IMR-90 (cell line): ENCODE measurements at regions not wholly inside any gene's neighbourhood (a gene's known extent, or its start where the extent isn't known, plus 50 kb on each side); places are given as distances from the start of the nearest gene placed in this dataset.

ENCODE experiments used
- ATAC-seq: fragments of 200-7000 bp; cut with Tn5 transposase; 2 replicates; pipeline ENCODE4 v1.9.1; 2020; ENCODE audit warnings: low read depth, mild to moderate bottlenecking, moderate library complexity
- BruUV-seq: library from RNA; stranded (reverse); fragments of 400-500 nt; replicated peaks from 2 replicates; lab custom pipeline; 2021; lab: Mats Ljungman, UMichigan
- CTCF ChIA-PET: fragments of 300-600 bp; formaldehyde crosslinking; extraction: SDS; loops from one replicate; lab custom pipeline; 2021; ENCODE audit warnings: antibody characterized with exemption; lab: Yijun Ruan, JAX
- POLR2A ChIA-PET: fragments of 300-600 bp; sonication (Branson Sonifier 250); formaldehyde crosslinking; loops from one replicate; lab custom pipeline; 2022; ENCODE audit warnings: antibody characterized with exemption; ENCODE audit not compliant: unreplicated experiment; lab: Charles Lee
- DNase-seq: peaks from one replicate; pipeline ENCODE4 v3.0.0; 2013
- H2AFZ ChIP-seq: replicated peaks from 2 replicates; pipeline ENCODE3; 2013; ENCODE audit warnings: low read length, mild to moderate bottlenecking; ENCODE audit not compliant: poor library complexity
- H2AK5ac ChIP-seq: 2 replicates; pipeline ENCODE4 v1.6.1; 2013; ENCODE audit warnings: low read depth, low read length, inconsistent platforms
- H2AK9ac ChIP-seq: replicated peaks from 2 replicates; pipeline ENCODE3; 2013; ENCODE audit warnings: mild to moderate bottlenecking, low read depth, low read length, moderate library complexity; ENCODE audit not compliant: poor library complexity
- H2BK120ac ChIP-seq: 2 replicates; pipeline ENCODE4 v1.6.1; 2013; ENCODE audit warnings: low read depth, low read length, inconsistent platforms
- H2BK15ac ChIP-seq: 3 replicates; pipeline ENCODE4 v1.6.1; 2013; ENCODE audit warnings: low read depth, low read length, inconsistent platforms
- H2BK20ac ChIP-seq: 2 replicates; pipeline ENCODE4 v1.6.1; 2013; ENCODE audit warnings: low read depth, mild to moderate bottlenecking, inconsistent platforms, low read length, moderate library complexity
- H2BK5ac ChIP-seq: 2 replicates; pipeline ENCODE4 v1.6.1; 2013; ENCODE audit warnings: mild to moderate bottlenecking, low read depth, low read length, inconsistent platforms; ENCODE audit not compliant: poor library complexity, severe bottlenecking
- H3K14ac ChIP-seq: replicated peaks from 2 replicates; pipeline ENCODE4 v1.6.1; 2013; ENCODE audit warnings: low read depth, low read length, inconsistent platforms
- H3K18ac ChIP-seq: 2 replicates; pipeline ENCODE4 v1.6.1; 2013; ENCODE audit warnings: low read depth, low read length, control low read depth
- H3K23ac ChIP-seq: 2 replicates; pipeline ENCODE4 v1.6.1; 2013; ENCODE audit warnings: low read depth, low read length, inconsistent platforms
- H3K27ac ChIP-seq: 2 replicates; pipeline ENCODE4 v1.5.1; 2013; ENCODE audit warnings: mild to moderate bottlenecking, control low read depth, low read length; ENCODE audit not compliant: insufficient read depth
- H3K27me3 ChIP-seq: 2 replicates; pipeline ENCODE4 v1.6.1; 2013; ENCODE audit warnings: low read length; ENCODE audit not compliant: control insufficient read depth, insufficient read depth
- H3K36me3 ChIP-seq: 2 replicates; pipeline ENCODE4 v1.6.1; 2013; ENCODE audit warnings: low read length, mixed read lengths; ENCODE audit not compliant: control insufficient read depth, insufficient read depth
- H3K4ac ChIP-seq: 2 replicates; pipeline ENCODE4 v1.6.1; 2013; ENCODE audit warnings: low read depth, low read length, inconsistent platforms
- H3K4me1 ChIP-seq: 2 replicates; pipeline ENCODE4 v1.6.1; 2013; ENCODE audit warnings: low read length, mixed read lengths; ENCODE audit not compliant: control insufficient read depth, insufficient read depth
- H3K4me2 ChIP-seq: 2 replicates; pipeline ENCODE4 v1.6.1; 2013; ENCODE audit warnings: low read depth, mild to moderate bottlenecking, control low read depth, low read length, moderate library complexity
- H3K4me3 ChIP-seq: 2 replicates; pipeline ENCODE4 v1.5.1; 2013; ENCODE audit warnings: low read depth, mild to moderate bottlenecking, control low read depth, low read length, moderate library complexity; ENCODE audit not compliant: insufficient read depth
- H3K56ac ChIP-seq: 2 replicates; pipeline ENCODE4 v1.6.1; 2013; ENCODE audit warnings: low read length, inconsistent platforms; ENCODE audit not compliant: insufficient read depth; ENCODE audit errors: extremely low read depth
- H3K79me1 ChIP-seq, 2 experiments: 2 replicates each; pipeline ENCODE4 v1.6.1; 2013; ENCODE audit warnings: low read length in 2 of 2, inconsistent platforms in 1 of 2, low read depth in 1 of 2
- H3K9ac ChIP-seq: 2 replicates; pipeline ENCODE4 v1.6.1; 2013; ENCODE audit warnings: low read depth, low read length, control low read depth
- H3K9me1 ChIP-seq: 2 replicates; pipeline ENCODE4 v1.6.1; 2013; ENCODE audit warnings: low read length, inconsistent platforms; ENCODE audit not compliant: insufficient read depth
- H3K9me3 ChIP-seq: 2 replicates; pipeline ENCODE4 v1.6.1; 2013; ENCODE audit warnings: low read length; ENCODE audit not compliant: control insufficient read depth, insufficient read depth
- H4K20me1 ChIP-seq: 2 replicates; pipeline ENCODE4 v1.6.1; 2013; ENCODE audit warnings: low read length, inconsistent platforms; ENCODE audit not compliant: insufficient read depth
- H4K5ac ChIP-seq: 2 replicates; pipeline ENCODE4 v1.6.1; 2013; ENCODE audit warnings: mild to moderate bottlenecking, low read depth, low read length, control low read depth
- H4K8ac ChIP-seq, 2 experiments: 2 replicates each; pipeline ENCODE4 v1.6.1; 2013; ENCODE audit warnings: low read depth in 2 of 2, low read length in 2 of 2, control low read depth in 1 of 2, inconsistent platforms in 1 of 2
- H4K91ac ChIP-seq: 2 replicates; pipeline ENCODE4 v1.6.1; 2013; ENCODE audit warnings: low read depth, low read length, inconsistent platforms; ENCODE audit not compliant: insufficient read depth
- BHLHE40 ChIP-seq: fragments of 150-350 bp; IDR thresholded peaks from 2 replicates; pipeline ENCODE4 v1.6.1; 2016; ENCODE audit warnings: mild to moderate bottlenecking, low read depth, low read length
- CEBPB ChIP-seq: IDR thresholded peaks from 2 replicates; pipeline ENCODE4 v1.6.1; 2012; ENCODE audit warnings: low read depth, low read length, improper control_type of control experiment
- FOS ChIP-seq: fragments of 150-350 bp; IDR thresholded peaks from 2 replicates; pipeline ENCODE4 v1.6.1; 2016; ENCODE audit warnings: low read depth, low read length
- MAFK ChIP-seq: IDR thresholded peaks from 2 replicates; pipeline ENCODE4 v1.6.1; 2012; ENCODE audit warnings: low read depth, low read length, improper control_type of control experiment
- NFE2L2 ChIP-seq: fragments of 150-350 bp; IDR thresholded peaks from 2 replicates; pipeline ENCODE4 v1.6.1; 2016; ENCODE audit warnings: low read depth, mild to moderate bottlenecking, low read length
- POLR2A ChIP-seq: IDR thresholded peaks from 2 replicates; pipeline ENCODE4 v1.6.1; 2012; ENCODE audit warnings: mild to moderate bottlenecking, low read depth, low read length
- RAD21 ChIP-seq: IDR thresholded peaks from 2 replicates; pipeline ENCODE4 v1.6.1; 2012; ENCODE audit warnings: low read length, improper control_type of control experiment
- RCOR1 ChIP-seq: IDR thresholded peaks from 2 replicates; pipeline ENCODE4 v1.6.1; 2012; ENCODE audit warnings: mild to moderate bottlenecking, low read length, improper control_type of control experiment; ENCODE audit not compliant: insufficient replicate concordance
- RFX5 ChIP-seq: IDR thresholded peaks from 2 replicates; pipeline ENCODE4 v1.8.0; 2012; ENCODE audit warnings: low read depth, mild to moderate bottlenecking, low read length, moderate library complexity
- SMC3 ChIP-seq: fragments of 150-350 bp; IDR thresholded peaks from 2 replicates; pipeline ENCODE4 v1.6.1; 2016; ENCODE audit warnings: low read depth, mild to moderate bottlenecking, antibody characterized with exemption, low read length, moderate library complexity
- WGBS, 2 experiments: methylation state at CpG; one replicate each; pipeline versions ENCODE4 v1.1.5 to v1.1.7; 2013; ENCODE audit warnings: missing lambda C conversion rate in 2 of 2; ENCODE audit not compliant: insufficient read length in 1 of 2; ENCODE audit errors: extremely low coverage in 2 of 2; 5-methylcytosine and 5-hydroxymethylcytosine counted together
- dilution Hi-C: fragments of 300-500 bp; cut with HindIII; formaldehyde crosslinking; loops from one replicate; pipeline ENCODE4 v1.14.3; 2018; ENCODE audit warnings: low sequenced_read_pairs; ENCODE audit not compliant: unreplicated experiment
- in situ Hi-C: fragments of 300-500 bp; cut with MboI; formaldehyde crosslinking; loops from 3 replicates; pipeline ENCODE4 v1.14.3; 2019; ENCODE audit warnings: low sequenced_read_pairs, inconsistent platforms, mixed read lengths
- intact Hi-C: fragments of 100-400 bp; cut with micrococcal nuclease; formaldehyde crosslinking; loops from 2 replicates; pipeline ENCODE4 v1.10.0; 2022
- TF ChIP-seq, protein P1 (sequence below): fragments of 150-350 bp; IDR thresholded peaks from 2 replicates; pipeline ENCODE4 v1.6.1; 2016; ENCODE audit warnings: low read depth, mild to moderate bottlenecking, low read length, moderate library complexity, borderline replicate concordance
- TF ChIP-seq, protein P2 (sequence below): fragments of 150-350 bp; IDR thresholded peaks from 2 replicates; pipeline ENCODE4 v1.6.1; 2017; ENCODE audit warnings: mild to moderate bottlenecking, antibody characterized with exemption, low read length, low read depth

DNA sequence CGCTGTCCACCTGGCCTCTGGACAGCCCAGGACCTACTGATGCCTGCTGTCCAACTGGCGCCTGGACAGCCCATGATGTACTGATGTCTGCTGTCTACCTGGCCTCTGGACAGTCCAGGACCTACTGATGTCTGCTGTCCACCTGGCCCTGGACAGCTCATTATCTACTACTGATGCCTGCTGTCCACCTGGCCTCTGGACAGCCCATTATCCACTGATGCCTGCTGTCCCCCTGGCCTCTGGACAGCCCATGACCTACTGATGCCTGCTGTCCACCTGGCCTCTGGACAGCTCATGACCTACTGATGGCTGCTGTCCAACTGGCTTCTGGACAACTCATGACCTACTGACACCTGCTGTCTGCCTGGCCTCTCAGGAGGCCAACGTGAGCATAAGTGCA, 208.1 kb downstream of the TEX29 start:
- CTCF ChIA-PET = no interaction called here
- H3K27me3 ChIP-seq = no peaks in the 10 kb centered on the region
- intact Hi-C loops = no loop called here

More for the DNA sequence above, 208.1 kb downstream of the TEX29 start:
- H3K9ac ChIP-seq = no peak overlapping the region
- in situ Hi-C loops (no loop called here), dilution Hi-C loops (no loop called here)
- no peak overlapping the region for H2BK120ac ChIP-seq
- POLR2A ChIA-PET = no interaction called here
- 63% methylated on average over 1 of the region's 3 CpGs; no CpG with 5 or more reads in 1 of the 2 experiments for WGBS, 2 experiments
- no peak overlapping the region for H2BK15ac ChIP-seq
- no peaks in the 10 kb centered on the region for H3K36me3 ChIP-seq
- no peaks in the 10 kb centered on the region for H3K79me1 ChIP-seq
- H4K8ac ChIP-seq = no peak overlapping the region
- DNase-seq (no peak), ATAC-seq (no peak)
- no peak overlapping the region for H2BK20ac ChIP-seq
- H4K20me1 ChIP-seq = no peaks in the 10 kb centered on the region
- H4K5ac ChIP-seq = no peak overlapping the region
- H3K4me3 ChIP-seq = no peak overlapping the region
- no peak overlapping the region for H3K4me2 ChIP-seq
- H3K23ac ChIP-seq = no peak overlapping the region
- H3K9me1 ChIP-seq = no peaks in the 10 kb centered on the region
- H3K56ac ChIP-seq = no peak overlapping the region
- H3K27ac ChIP-seq = no peak overlapping the region
- no peak overlapping the region for H2AFZ ChIP-seq
- no peak overlapping the region for H3K18ac ChIP-seq
- no peak for TF ChIP-seq SMC3
- TF ChIP-seq FOS = no peak
- no peak for TF ChIP-seq NFE2L2
- TF ChIP-seq RAD21 = no peak
- TF ChIP-seq, protein P1, sequence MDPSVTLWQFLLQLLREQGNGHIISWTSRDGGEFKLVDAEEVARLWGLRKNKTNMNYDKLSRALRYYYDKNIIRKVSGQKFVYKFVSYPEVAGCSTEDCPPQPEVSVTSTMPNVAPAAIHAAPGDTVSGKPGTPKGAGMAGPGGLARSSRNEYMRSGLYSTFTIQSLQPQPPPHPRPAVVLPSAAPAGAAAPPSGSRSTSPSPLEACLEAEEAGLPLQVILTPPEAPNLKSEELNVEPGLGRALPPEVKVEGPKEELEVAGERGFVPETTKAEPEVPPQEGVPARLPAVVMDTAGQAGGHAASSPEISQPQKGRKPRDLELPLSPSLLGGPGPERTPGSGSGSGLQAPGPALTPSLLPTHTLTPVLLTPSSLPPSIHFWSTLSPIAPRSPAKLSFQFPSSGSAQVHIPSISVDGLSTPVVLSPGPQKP = no peak
- TF ChIP-seq POLR2A = no peak
- no peak for TF ChIP-seq MAFK
- no peak for TF ChIP-seq CEBPB
- no peak for TF ChIP-seq RFX5
- TF ChIP-seq BHLHE40 = no peak
- TF ChIP-seq RCOR1 = no peak
- TF ChIP-seq, protein P2, sequence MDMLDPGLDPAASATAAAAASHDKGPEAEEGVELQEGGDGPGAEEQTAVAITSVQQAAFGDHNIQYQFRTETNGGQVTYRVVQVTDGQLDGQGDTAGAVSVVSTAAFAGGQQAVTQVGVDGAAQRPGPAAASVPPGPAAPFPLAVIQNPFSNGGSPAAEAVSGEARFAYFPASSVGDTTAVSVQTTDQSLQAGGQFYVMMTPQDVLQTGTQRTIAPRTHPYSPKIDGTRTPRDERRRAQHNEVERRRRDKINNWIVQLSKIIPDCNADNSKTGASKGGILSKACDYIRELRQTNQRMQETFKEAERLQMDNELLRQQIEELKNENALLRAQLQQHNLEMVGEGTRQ = no peak
- no peak overlapping the region for H4K91ac ChIP-seq
- H3K9me3 ChIP-seq = peaks cover 17% of the 10 kb centered on the region
- no peak overlapping the region for H3K4ac ChIP-seq
- H3K4me1 ChIP-seq = no peaks in the 10 kb centered on the region
- BruUV-seq = no TSS peak
- H2AK5ac ChIP-seq = no peak overlapping the region
- no peak overlapping the region for H2BK5ac ChIP-seq
- no peak overlapping the region for H3K14ac ChIP-seq
- H2AK9ac ChIP-seq = no peak overlapping the region
